ENCODE measurements at regions not wholly inside any gene's neighbourhood (a gene's known extent, or its start where the extent isn't known, plus 50 kb on each side); places are given as distances from the start of the nearest gene placed in this dataset.

GRCh38 chr5:88407341-88407740 is 138.7 kb upstream of the TMEM161B start:
- ATAC-seq = no peak
- no peak for TF ChIP-seq ZC3H10 (CRISPR knock-in tag; IDR thresholded peaks at IDR 0.05)
- no peak for TF ChIP-seq RARB (CRISPR knock-in tag; IDR thresholded peaks at IDR 0.05)
- no peak for TF ChIP-seq ZNF70 (CRISPR knock-in tag; IDR thresholded peaks at IDR 0.05)

GRCh38 chr5:88405783-88406182 is 137.1 kb upstream of the TMEM161B start:
- ATAC-seq = no peak
- no peak for TF ChIP-seq ESRRG (CRISPR knock-in tag; IDR thresholded peaks at IDR 0.05)
- no peak for TF ChIP-seq OSR1 (CRISPR knock-in tag; IDR thresholded peaks at IDR 0.05)
- no peak for TF ChIP-seq ZNF8 (CRISPR knock-in tag; IDR thresholded peaks at IDR 0.05)
- no peak for TF ChIP-seq ARNTL (CRISPR knock-in tag; IDR thresholded peaks at IDR 0.05; ENCODE audit: borderline replicate concordance, low read depth)
- no peak for TF ChIP-seq TSHZ2 (CRISPR knock-in tag; IDR thresholded peaks at IDR 0.05)
- TF ChIP-seq PATZ1 (CRISPR knock-in tag; IDR thresholded peaks at IDR 0.05; ENCODE audit: borderline replicate concordance) = no peak
- TF ChIP-seq ZNF565 (CRISPR knock-in tag; conservative IDR thresholded peaks at IDR 0.05; ENCODE audit: low read depth) = no peak
- TF ChIP-seq POU6F1 (CRISPR knock-in tag; IDR thresholded peaks at IDR 0.05; ENCODE audit: borderline replicate concordance, low read depth) = no peak
- no peak for TF ChIP-seq PPARA (CRISPR knock-in tag; IDR thresholded peaks at IDR 0.05; ENCODE audit: borderline replicate concordance)
- TF ChIP-seq TOX (CRISPR knock-in tag; IDR thresholded peaks at IDR 0.05; ENCODE audit: borderline replicate concordance) = no peak

GRCh38 chr5:88404405-88404804 is 135.8 kb upstream of the TMEM161B start:
- TF ChIP-seq CREB5 (CRISPR knock-in tag; IDR thresholded peaks at IDR 0.05; ENCODE audit: low read depth) (no peak), TCF4 (CRISPR knock-in tag; IDR thresholded peaks at IDR 0.05; ENCODE audit: borderline replicate concordance) (no peak), SNAI2 (CRISPR knock-in tag; IDR thresholded peaks at IDR 0.05) (no peak), CSDC2 (CRISPR knock-in tag; IDR thresholded peaks at IDR 0.05) (no peak), ISL1 (CRISPR knock-in tag; IDR thresholded peaks at IDR 0.05) (no peak), ESRRG (CRISPR knock-in tag; IDR thresholded peaks at IDR 0.05) (no peak), TOX (CRISPR knock-in tag; IDR thresholded peaks at IDR 0.05; ENCODE audit: borderline replicate concordance) (no peak), ZNF70 (CRISPR knock-in tag; IDR thresholded peaks at IDR 0.05) (no peak), TSHZ2 (CRISPR knock-in tag; IDR thresholded peaks at IDR 0.05) (no peak), ZNF565 (CRISPR knock-in tag; conservative IDR thresholded peaks at IDR 0.05; ENCODE audit: low read depth) (no peak)
- ATAC-seq = no peak

- TF ChIP-seq ARNTL (CRISPR knock-in tag; IDR thresholded peaks at IDR 0.05; ENCODE audit: borderline replicate concordance, low read depth) (no peak), SNAI2 (CRISPR knock-in tag; IDR thresholded peaks at IDR 0.05) (no peak), ISL1 (CRISPR knock-in tag; IDR thresholded peaks at IDR 0.05) (no peak), ZFP3 (CRISPR knock-in tag; IDR thresholded peaks at IDR 0.05) (no peak), POU6F1 (CRISPR knock-in tag; IDR thresholded peaks at IDR 0.05; ENCODE audit: borderline replicate concordance, low read depth) (no peak), ZNF70 (CRISPR knock-in tag; IDR thresholded peaks at IDR 0.05) (no peak), CSRNP3 (CRISPR knock-in tag; IDR thresholded peaks at IDR 0.05) (no peak), GLIS3 (CRISPR knock-in tag; IDR thresholded peaks at IDR 0.05) (no peak), TCF4 (CRISPR knock-in tag; IDR thresholded peaks at IDR 0.05; ENCODE audit: borderline replicate concordance) (no peak), ZC3H10 (CRISPR knock-in tag; IDR thresholded peaks at IDR 0.05) (no peak)
- ATAC-seq = no peak
Observed at GRCh38 chr5:88401686-88402085, 133.0 kb upstream of the TMEM161B start.
